ENCODE measurements at regions not wholly inside any gene's neighbourhood (a gene's known extent, or its start where the extent isn't known, plus 50 kb on each side); places are given as distances from the start of the nearest gene placed in this dataset.

DNA sequence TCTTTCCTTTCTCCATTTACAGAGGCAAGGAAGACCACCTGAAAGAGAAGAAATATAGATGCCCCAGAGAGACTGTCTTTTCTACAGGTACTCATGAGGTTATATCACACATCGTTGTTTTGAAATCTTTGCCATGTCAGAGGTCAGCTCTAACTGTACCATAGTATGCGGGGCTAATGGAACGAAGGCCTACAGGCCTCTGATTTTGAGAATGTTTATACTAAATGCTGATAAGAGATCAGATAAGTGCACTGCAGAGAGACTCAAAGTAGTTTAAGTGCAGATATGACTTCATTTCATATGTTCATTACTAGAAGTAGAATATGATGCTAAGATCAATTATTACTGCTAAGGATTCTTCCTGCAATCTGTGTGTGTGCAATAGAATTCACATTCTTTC, 1005.0 kb downstream of the GALC start:
- H2AFZ ChIP-seq (ENCODE audit: low read length), result no peak overlapping the region
- H3K4me3 ChIP-seq (ENCODE audit: low read length), result no peak overlapping the region
- TF ChIP-seq EZH2phosphoT487 (IDR thresholded peaks at IDR 0.05; ENCODE audit: low read length) (no peak), CTCF (IDR thresholded peaks at IDR 0.05; ENCODE audit: low read length) (no peak)

GRCh38 chr14:86973177-86973576, 1019.8 kb downstream of the GALC start:
- Histone ChIP-seq H3K9ac (ENCODE audit: low read length) (no peak overlapping the region), H3K9me2 (replicated peaks; ENCODE audit: insufficient read depth, low read length) (no peaks in the 10 kb centered on the region), H3K4me1 (ENCODE audit: low read length) (no peaks in the 10 kb centered on the region), H3K4me3 (ENCODE audit: low read length) (no peak overlapping the region), H3K4me2 (ENCODE audit: low read depth, low read length) (no peak overlapping the region), H3K79me2 (ENCODE audit: low read length) (no peaks in the 10 kb centered on the region), H3K9me3 (replicated peaks; ENCODE audit: insufficient read depth, low read length) (no peaks in the 10 kb centered on the region), H3K27me3 (replicated peaks; ENCODE audit: insufficient read depth, low read length) (no peaks in the 10 kb centered on the region), H2AFZ (ENCODE audit: low read length) (no peak overlapping the region), H3K27ac (ENCODE audit: low read length) (no peak overlapping the region), H4K20me1 (ENCODE audit: insufficient read depth, low read length) (no peaks in the 10 kb centered on the region), H3F3A (ENCODE audit: insufficient read depth, low read length) (no peaks in the 10 kb centered on the region), H3K36me3 (replicated peaks; ENCODE audit: insufficient read depth, low read length) (no peaks in the 10 kb centered on the region)
- TF ChIP-seq EZH2 (optimal IDR thresholded peaks at IDR 0.05; ENCODE audit: low read depth, low read length), result no peak
- TF ChIP-seq CTCF (IDR thresholded peaks at IDR 0.05; ENCODE audit: low read length), result no peak
- no peak for TF ChIP-seq EZH2phosphoT487 (IDR thresholded peaks at IDR 0.05; ENCODE audit: low read length)
- DNase-seq, result no peak

More for the DNA sequence above, 1005.0 kb downstream of the GALC start:
- Histone ChIP-seq H3K4me1 (ENCODE audit: low read length) (no peaks in the 10 kb centered on the region), H3K79me2 (ENCODE audit: low read length) (no peaks in the 10 kb centered on the region), H3K27me3 (replicated peaks; ENCODE audit: insufficient read depth, low read length) (no peaks in the 10 kb centered on the region), H3K4me2 (ENCODE audit: low read depth, low read length) (no peak overlapping the region), H3K9ac (ENCODE audit: low read length) (no peak overlapping the region), H3F3A (ENCODE audit: insufficient read depth, low read length) (no peaks in the 10 kb centered on the region), H4K20me1 (ENCODE audit: insufficient read depth, low read length) (no peaks in the 10 kb centered on the region), H3K27ac (ENCODE audit: low read length) (no peak overlapping the region), H3K36me3 (replicated peaks; ENCODE audit: insufficient read depth, low read length) (no peaks in the 10 kb centered on the region), H3K9me3 (replicated peaks; ENCODE audit: insufficient read depth, low read length) (no peaks in the 10 kb centered on the region), H3K9me2 (replicated peaks; ENCODE audit: insufficient read depth, low read length) (no peaks in the 10 kb centered on the region)
- DNase-seq, result no peak

- no peak for TF ChIP-seq CTCF (IDR thresholded peaks at IDR 0.05; ENCODE audit: low read length)
- TF ChIP-seq EZH2phosphoT487 (IDR thresholded peaks at IDR 0.05; ENCODE audit: low read length), result no peak
- no peak for TF ChIP-seq EZH2 (optimal IDR thresholded peaks at IDR 0.05; ENCODE audit: low read depth, low read length)
- H2AFZ ChIP-seq (ENCODE audit: low read length), result no peak overlapping the region
- no peaks in the 10 kb centered on the region for H3K27me3 ChIP-seq (replicated peaks; ENCODE audit: insufficient read depth, low read length)
- no peaks in the 10 kb centered on the region for H3K36me3 ChIP-seq (replicated peaks; ENCODE audit: insufficient read depth, low read length)
- no peaks in the 10 kb centered on the region for H3K9me2 ChIP-seq (replicated peaks; ENCODE audit: insufficient read depth, low read length)
- H3K9ac ChIP-seq (ENCODE audit: low read length), result no peak overlapping the region
- no peak overlapping the region for H3K27ac ChIP-seq (ENCODE audit: low read length)
- no peak for DNase-seq
- no peak overlapping the region for H3K4me3 ChIP-seq (ENCODE audit: low read length)
- H3K4me1 ChIP-seq (ENCODE audit: low read length), result no peaks in the 10 kb centered on the region
- H3K9me3 ChIP-seq (replicated peaks; ENCODE audit: insufficient read depth, low read length), result no peaks in the 10 kb centered on the region
- H4K20me1 ChIP-seq (ENCODE audit: insufficient read depth, low read length), result no peaks in the 10 kb centered on the region
- no peak overlapping the region for H3K4me2 ChIP-seq (ENCODE audit: low read depth, low read length)
- no peaks in the 10 kb centered on the region for H3F3A ChIP-seq (ENCODE audit: insufficient read depth, low read length)
- no peaks in the 10 kb centered on the region for H3K79me2 ChIP-seq (ENCODE audit: low read length)
Observed at GRCh38 chr14:86971292-86971691, 1021.7 kb downstream of the GALC start.
